Kidney (tissue), 10 donors: ENCODE measurements at regions not wholly inside any gene's neighbourhood (a gene's known extent, or its start where the extent isn't known, plus 50 kb on each side); places are given as distances from the start of the nearest gene placed in this dataset.
A peak's percentile ranks its signal among the peaks of the same experiment; 100 is the strongest.
"Not testable (repeated sequence)": the region's sequence is repeated elsewhere in the genome, so short reads cannot be mapped to it uniquely, and the experiment has no call there.

ENCODE experiments used
- DNase-seq, 5 donors: peaks; one replicate each; pipeline ENCODE4 v3.0.0-alpha.2; 2013 to 2020
- FAIRE-seq: peaks from 2 replicates; lab custom pipeline; 2012; peaks lifted over from hg19 to GRCh38; lab: Jason Lieb, UNC
- H3K27ac ChIP-seq, 2 donors: one replicate each; pipeline ENCODE4 v1.7.0; 2013; ENCODE audit warnings: low read depth in 2 of 2, low read length in 2 of 2, inconsistent platforms in 1 of 2
- H3K27me3 ChIP-seq: one replicate; pipeline ENCODE4 v1.7.1; 2013; ENCODE audit warnings: low read length, inconsistent platforms; ENCODE audit not compliant: control insufficient read depth, insufficient read depth
- H3K36me3 ChIP-seq, 3 donors: one replicate each; pipeline versions ENCODE4 v1.7.0 to v1.7.1; 2013; ENCODE audit warnings: low read length in 3 of 3, control low read depth in 1 of 3, inconsistent platforms in 1 of 3; ENCODE audit not compliant: insufficient read depth in 3 of 3, control insufficient read depth in 2 of 3
- H3K4me1 ChIP-seq, 3 donors: one replicate each; pipeline versions ENCODE4 v1.7.0 to v1.7.1; 2013; ENCODE audit warnings: low read length in 3 of 3, inconsistent platforms in 1 of 3, low read depth in 1 of 3; ENCODE audit not compliant: control insufficient read depth in 2 of 3, insufficient read depth in 2 of 3
- H3K4me3 ChIP-seq, 3 donors: one replicate each; pipeline versions ENCODE4 v1.7.0 to v1.8.1; 2013; ENCODE audit warnings: low read length in 3 of 3, control low read depth in 1 of 3, inconsistent platforms in 1 of 3
- H3K9ac ChIP-seq, 3 donors: one replicate each; pipeline versions ENCODE4 v1.7.0 to v1.7.1; 2013; ENCODE audit warnings: low read length in 3 of 3, control low read depth in 1 of 3, inconsistent platforms in 1 of 3
- H3K9me3 ChIP-seq, 3 donors: one replicate each; pipeline versions ENCODE4 v1.7.0 to v1.7.1; 2013; ENCODE audit warnings: low read length in 3 of 3, control low read depth in 1 of 3, inconsistent platforms in 1 of 3; ENCODE audit not compliant: control insufficient read depth in 2 of 3, insufficient read depth in 1 of 3
- intact Hi-C: fragments of 100-400 bp; cut with DNase I; formaldehyde crosslinking; loops from one replicate; pipeline ENCODE4 v1.11.1; 2022
- donor health status: control.
- donor health status: control.
- donor health status: DM: yes; HTN: yes; CAD: no.
- donor health status: Normal renal cell carcinoma (clear cell type).

DNA sequence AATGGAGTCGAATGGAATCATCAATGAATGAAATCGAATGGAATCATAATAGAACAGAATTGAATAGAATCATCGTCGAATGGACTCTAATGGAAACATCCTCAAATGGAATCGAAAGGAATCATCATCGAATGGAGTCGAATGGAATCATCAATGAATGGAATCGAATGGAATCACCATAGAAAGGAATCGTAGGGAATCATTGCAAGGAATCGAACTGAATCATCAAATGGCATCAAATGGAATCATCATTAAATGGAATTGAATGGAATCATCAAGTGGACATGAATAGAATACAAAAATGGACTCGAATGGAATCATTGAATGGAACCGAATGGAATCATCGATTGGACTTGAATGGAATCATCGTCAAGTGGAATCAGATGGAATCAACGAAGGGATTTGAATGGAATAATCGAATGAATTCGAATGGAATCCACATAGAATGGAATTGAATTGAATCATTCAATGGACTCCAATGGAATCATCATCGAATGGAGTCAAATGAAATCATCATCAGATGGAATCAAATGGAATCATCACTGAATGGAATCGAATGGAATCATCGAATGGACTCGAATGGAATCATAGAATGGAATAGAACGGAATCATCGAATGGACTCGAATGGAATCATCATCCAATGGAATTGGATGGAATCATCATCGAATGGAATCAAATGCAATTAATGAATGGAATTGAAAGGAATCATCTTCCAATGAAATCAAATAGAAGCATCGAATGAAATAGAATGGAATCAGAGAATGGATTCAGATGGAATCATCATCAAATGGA is 228.1 kb downstream of the SHCBP1 start:
- H3K9ac ChIP-seq, H3K9me3 ChIP-seq, H3K4me1 ChIP-seq, intact Hi-C loops, H3K4me3 ChIP-seq, H3K36me3 ChIP-seq, H3K27ac ChIP-seq, H3K27me3 ChIP-seq, FAIRE-seq: not testable (repeated sequence)
- DNase-seq = peak in 1 of 5 donors; percentile 14

DNA sequence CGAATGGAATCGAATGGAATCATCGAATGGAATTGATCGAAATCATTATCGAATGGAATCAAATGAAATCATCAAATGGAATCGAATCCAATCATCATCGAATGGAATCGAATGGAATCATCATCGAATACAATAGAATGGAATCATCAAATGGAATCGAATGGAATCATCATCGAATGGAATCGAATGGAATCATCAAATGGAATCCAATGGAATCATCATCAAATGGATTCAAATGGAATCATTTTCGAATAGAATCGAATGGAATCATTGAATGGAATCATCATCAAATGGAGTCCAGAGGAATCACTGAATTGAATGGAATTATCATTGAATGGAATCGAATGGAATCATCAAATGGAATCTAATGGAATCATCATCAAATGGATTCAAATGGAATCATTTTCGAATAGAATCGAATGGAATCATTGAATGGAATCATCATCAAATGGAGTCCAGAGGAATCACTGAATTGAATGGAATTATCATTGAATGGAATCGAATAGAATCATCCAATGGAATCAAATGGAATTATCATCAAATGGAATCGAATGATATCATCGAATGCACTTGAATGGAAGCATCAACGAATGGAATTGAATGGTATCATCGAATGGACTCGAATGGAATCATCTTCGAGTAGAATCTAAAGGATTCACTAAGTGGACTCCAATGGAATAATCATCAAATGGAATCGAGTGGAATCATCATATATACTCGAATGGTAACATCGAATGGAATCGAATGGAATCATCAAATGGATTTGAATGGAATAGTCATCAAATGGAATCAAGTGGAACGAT is 230.3 kb downstream of the SHCBP1 start:
- H3K27ac ChIP-seq, intact Hi-C loops, H3K9me3 ChIP-seq, H3K4me1 ChIP-seq, H3K9ac ChIP-seq, H3K4me3 ChIP-seq, FAIRE-seq, H3K36me3 ChIP-seq, H3K27me3 ChIP-seq: not testable (repeated sequence)
- peak in 1 of 5 donors; percentile 2 for DNase-seq

DNA sequence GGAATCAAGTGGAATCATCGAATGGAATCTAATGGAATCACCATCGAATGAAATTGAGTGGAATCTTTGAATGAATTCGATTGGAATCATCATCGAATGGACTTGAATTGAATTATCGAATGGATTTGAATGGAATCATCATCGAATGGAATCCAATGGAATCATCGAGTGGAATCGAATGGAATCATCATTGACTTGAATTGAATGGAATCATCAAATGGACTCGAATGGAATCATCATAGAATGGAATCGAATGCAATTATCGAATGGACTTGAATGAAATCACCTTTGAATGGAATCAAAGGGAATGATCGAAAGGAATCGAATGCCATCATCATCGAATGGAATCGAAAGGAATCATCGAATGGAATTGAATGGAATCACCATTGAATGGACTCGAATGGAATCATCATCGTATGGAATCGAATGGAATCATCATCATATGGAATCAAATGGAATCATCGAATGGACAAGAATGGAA is 231.6 kb downstream of the SHCBP1 start:
- FAIRE-seq = not testable (repeated sequence)

GRCh38 chr16:46388939-46389491 is 232.2 kb downstream of the SHCBP1 start:
- intact Hi-C loops = not testable (repeated sequence)

More for the DNA sequence above, 231.6 kb downstream of the SHCBP1 start:
- H3K36me3 ChIP-seq, H3K9ac ChIP-seq, H3K4me1 ChIP-seq, H3K27me3 ChIP-seq, H3K9me3 ChIP-seq, H3K4me3 ChIP-seq, intact Hi-C loops, H3K27ac ChIP-seq: not testable (repeated sequence)
- DNase-seq = peak; percentile 44 to 92 (median 72)

GRCh38 chr16:46388354-46388753 is 232.8 kb downstream of the SHCBP1 start:
- H3K9ac ChIP-seq, H3K9me3 ChIP-seq, H3K4me3 ChIP-seq, H3K27me3 ChIP-seq, H3K4me1 ChIP-seq, H3K27ac ChIP-seq, intact Hi-C loops, FAIRE-seq, H3K36me3 ChIP-seq: not testable (repeated sequence)
- peak in 4 of 5 donors; percentile 11 to 42 (median 32) for DNase-seq

More at GRCh38 chr16:46388939-46389491, 232.2 kb downstream of the SHCBP1 start:
- H3K27ac ChIP-seq, DNase-seq, H3K4me3 ChIP-seq, H3K36me3 ChIP-seq, FAIRE-seq, H3K27me3 ChIP-seq, H3K9me3 ChIP-seq, H3K4me1 ChIP-seq, H3K9ac ChIP-seq: not testable (repeated sequence)

GRCh38 chr16:46387720-46388119 is 233.5 kb downstream of the SHCBP1 start:
- FAIRE-seq, H3K36me3 ChIP-seq, H3K27me3 ChIP-seq, intact Hi-C loops, H3K27ac ChIP-seq, H3K4me3 ChIP-seq, H3K9me3 ChIP-seq, H3K4me1 ChIP-seq, H3K9ac ChIP-seq: not testable (repeated sequence)
- peak in 1 of 5 donors; percentile 60 for DNase-seq

DNA sequence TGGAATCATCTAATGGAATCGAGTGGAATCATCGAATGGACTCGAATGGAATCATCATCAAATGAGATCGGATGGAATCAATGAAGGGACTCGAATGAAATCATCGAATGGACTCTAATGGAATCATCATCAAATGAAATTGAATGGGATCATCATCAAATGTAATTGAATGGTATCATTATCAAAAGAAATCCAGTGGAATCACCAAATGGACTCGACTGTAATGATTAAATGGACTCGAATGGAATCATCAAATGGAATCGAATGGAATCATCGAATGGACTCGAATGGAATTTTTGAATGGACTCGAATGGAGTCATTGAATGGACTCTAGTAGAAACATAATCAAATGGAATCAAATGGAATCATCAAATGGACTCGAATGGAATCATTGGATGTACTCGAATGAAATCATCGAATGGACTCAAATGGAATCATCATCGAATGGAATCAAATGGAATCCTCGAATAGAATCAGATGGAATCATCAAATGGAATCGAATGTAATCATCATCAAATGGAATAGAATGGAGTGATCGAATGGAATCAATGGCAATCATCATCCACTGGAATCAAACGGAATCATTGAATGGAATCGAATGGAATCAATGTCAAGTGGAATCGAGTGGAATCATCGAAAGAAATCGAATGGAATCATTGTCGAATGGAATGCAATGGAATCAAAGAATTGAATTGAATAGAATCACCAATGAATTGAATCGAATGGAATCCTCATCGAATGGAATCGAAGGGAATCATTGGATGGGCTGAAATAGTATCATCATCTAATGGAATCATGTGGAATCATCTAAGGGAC is 234.2 kb downstream of the SHCBP1 start:
- H3K4me1 ChIP-seq, H3K9ac ChIP-seq, intact Hi-C loops, H3K9me3 ChIP-seq, DNase-seq, FAIRE-seq, H3K27me3 ChIP-seq, H3K36me3 ChIP-seq, H3K4me3 ChIP-seq, H3K27ac ChIP-seq: not testable (repeated sequence)
